HepG2 (cell line): ENCODE measurements at regions not wholly inside any gene's neighbourhood (a gene's known extent, or its start where the extent isn't known, plus 50 kb on each side); places are given as distances from the start of the nearest gene placed in this dataset.
"Not testable (repeated sequence)": the region's sequence is repeated elsewhere in the genome, so short reads cannot be mapped to it uniquely, and the experiment has no call there.

Source experiments
- FIP1L1 ChIP-seq: fragments of 200-400 bp; formaldehyde crosslinking; IDR thresholded peaks from 2 replicates; pipeline ENCODE4 v1.6.1; 2018; ENCODE audit warnings: low read depth, mild to moderate bottlenecking, low read length, moderate library complexity, borderline replicate concordance; ENCODE audit not compliant: insufficient read depth
- JUN ChIP-seq: sonication (generic); formaldehyde crosslinking; IDR thresholded peaks from 2 replicates; pipeline ENCODE4 v1.4.0; 2020; ENCODE audit warnings: mild to moderate bottlenecking, missing genetic modification reagents
- MAFK ChIP-seq, 2 experiments: IDR thresholded peaks in 1 of 2; conservative IDR thresholded peaks in 1 of 2; 2 replicates each; pipeline ENCODE4 v1.6.1; 2011; ENCODE audit warnings: improper control_type of control experiment in 2 of 2, low read length in 2 of 2
- ZNF143 ChIP-seq: sonication (generic); formaldehyde crosslinking; IDR thresholded peaks from 2 replicates; pipeline ENCODE4 v1.4.0; 2020; ENCODE audit warnings: missing genetic modification reagents
- ZNF792 ChIP-seq: IDR thresholded peaks from 2 replicates; pipeline ENCODE4 v1.6.1; 2016

GRCh38 chr13:18599791-18600211 lies 581.8 kb downstream of the TUBA3C start:
- not testable (repeated sequence) for TF ChIP-seq FIP1L1; ZNF792; ZNF143 (CRISPR knock-in tag); MAFK (conservative IDR thresholded peaks at IDR 0.05 in 1 of 2, IDR thresholded peaks at IDR 0.05 in 1 of 2; ENCODE audit: low read length in 2 of 2); JUN (CRISPR knock-in tag)
